GM23338 (cell line): ENCODE measurements at regions not wholly inside any gene's neighbourhood (a gene's known extent, or its start where the extent isn't known, plus 50 kb on each side); places are given as distances from the start of the nearest gene placed in this dataset.

Source experiments
- ATAC-seq: fragments of 200-7000 bp; cut with Tn5 transposase; 3 replicates; pipeline ENCODE4 v1.9.1; 2020
- DNase-seq: peaks from one replicate; pipeline ENCODE4 v3.0.0-alpha.2; 2015; ENCODE audit warnings: low spot score
- H2AFZ ChIP-seq: fragments of 200-600 bp; sonication (generic); 2 replicates; pipeline ENCODE4 v1.8.0; 2016; ENCODE audit warnings: antibody characterized with exemption, mild to moderate bottlenecking, moderate library complexity
- H3F3A ChIP-seq: fragments of 200-600 bp; sonication (generic); replicated peaks from 2 replicates; pipeline ENCODE4 v1.8.0; 2017; ENCODE audit warnings: antibody characterized with exemption, mixed run types, low read depth
- H3K27ac ChIP-seq: fragments of 200-600 bp; sonication (generic); 2 replicates; pipeline ENCODE4 v1.6.1; 2016; ENCODE audit warnings: low read depth
- H3K27me3 ChIP-seq: fragments of 200-600 bp; sonication (generic); 2 replicates; pipeline ENCODE4 v1.8.0; 2016; ENCODE audit warnings: mild to moderate bottlenecking, mixed run types, moderate library complexity; ENCODE audit not compliant: insufficient read depth
- H3K36me3 ChIP-seq: fragments of 200-600 bp; sonication (generic); 2 replicates; pipeline ENCODE4 v1.8.0; 2016; ENCODE audit warnings: mild to moderate bottlenecking; ENCODE audit not compliant: insufficient read depth
- H3K4me1 ChIP-seq: fragments of 200-600 bp; sonication (generic); 2 replicates; pipeline ENCODE4 v1.8.0; 2016; ENCODE audit warnings: mild to moderate bottlenecking, moderate library complexity; ENCODE audit not compliant: insufficient read depth
- H3K4me2 ChIP-seq: fragments of 200-600 bp; sonication (generic); 2 replicates; pipeline ENCODE4 v1.7.1; 2017; ENCODE audit warnings: mixed run types
- H3K4me3 ChIP-seq: fragments of 200-600 bp; sonication (generic); 2 replicates; pipeline ENCODE4 v1.6.1; 2016; ENCODE audit warnings: mixed run types
- H3K79me2 ChIP-seq: fragments of 200-600 bp; sonication (generic); replicated peaks from 2 replicates; pipeline ENCODE4 v1.8.0; 2017; ENCODE audit warnings: mild to moderate bottlenecking; ENCODE audit not compliant: insufficient read depth
- H3K9me2 ChIP-seq: fragments of 200-600 bp; sonication (generic); 2 replicates; pipeline ENCODE4 v1.8.0; 2017; ENCODE audit not compliant: insufficient read depth
- H4K20me1 ChIP-seq: fragments of 200-600 bp; sonication (generic); replicated peaks from 2 replicates; pipeline ENCODE4 v1.8.0; 2017; ENCODE audit warnings: mild to moderate bottlenecking; ENCODE audit not compliant: insufficient read depth
- H3K27ac Mint-ChIP-seq: 2 replicates; pipeline ENCODE4 v1.8.0; 2020; ENCODE audit warnings: inconsistent platforms, mild to moderate bottlenecking, moderate library complexity, mixed read lengths
- H3K27me3 Mint-ChIP-seq: 3 replicates; pipeline ENCODE4 v1.8.0; 2022; ENCODE audit warnings: low read depth, mild to moderate bottlenecking, moderate library complexity, mixed read lengths, inconsistent platforms; ENCODE audit not compliant: insufficient read depth, poor library complexity
- H3K36me3 Mint-ChIP-seq: 3 replicates; pipeline ENCODE4 v1.8.0; 2021; ENCODE audit warnings: low read depth, mild to moderate bottlenecking, inconsistent platforms, moderate library complexity, mixed read lengths
- H3K4me1 Mint-ChIP-seq: 3 replicates; pipeline ENCODE4 v1.8.0; 2020; ENCODE audit warnings: mild to moderate bottlenecking, inconsistent platforms, mixed read lengths
- H3K4me3 Mint-ChIP-seq: 3 replicates; pipeline ENCODE4 v1.8.0; 2021; ENCODE audit warnings: moderate library complexity, mild to moderate bottlenecking, inconsistent platforms, mixed read lengths
- H3K9me3 Mint-ChIP-seq: 3 replicates; pipeline ENCODE4 v1.8.0; 2020; ENCODE audit warnings: moderate library complexity, mild to moderate bottlenecking, inconsistent platforms, mixed read lengths
- CREB1 ChIP-seq: fragments of 250-450 bp; sonication (Bioruptor Pico); IDR thresholded peaks from 2 replicates; pipeline ENCODE4 v1.5.0; 2020; ENCODE audit warnings: low read depth, mild to moderate bottlenecking, moderate library complexity
- EZH2 ChIP-seq: fragments of 200-600 bp; sonication (generic); IDR thresholded peaks from one replicate; pipeline ENCODE4 v1.8.0; 2017; ENCODE audit warnings: antibody characterized with exemption, mild to moderate bottlenecking, low read depth; ENCODE audit not compliant: unreplicated experiment
- EZH2phosphoT487 ChIP-seq: fragments of 200-600 bp; sonication (generic); IDR thresholded peaks from one replicate; pipeline ENCODE4 v1.8.1; 2018; ENCODE audit warnings: antibody characterized with exemption; ENCODE audit not compliant: unreplicated experiment
- JUNB ChIP-seq: IDR thresholded peaks from one replicate; pipeline ENCODE4 v1.6.1; 2016; ENCODE audit warnings: antibody characterized with exemption; ENCODE audit not compliant: unreplicated experiment
- NANOG ChIP-seq: IDR thresholded peaks from 2 replicates; pipeline ENCODE4 v1.6.1; 2016; ENCODE audit warnings: antibody characterized with exemption, borderline replicate concordance
- POLR2AphosphoS5 ChIP-seq: IDR thresholded peaks from 2 replicates; pipeline ENCODE4 v1.6.1; 2016; ENCODE audit warnings: antibody characterized with exemption, low read depth
- STAT1 ChIP-seq: IDR thresholded peaks from one replicate; pipeline ENCODE4 v1.6.1; 2016; ENCODE audit warnings: antibody characterized with exemption; ENCODE audit not compliant: unreplicated experiment
- ZNF114 ChIP-seq: fragments of 250-450 bp; sonication (Bioruptor Pico); IDR thresholded peaks from 2 replicates; pipeline ENCODE4 v1.5.0; 2020; ENCODE audit warnings: mild to moderate bottlenecking, moderate library complexity
- TF ChIP-seq, protein P1 (sequence below): fragments of 250-450 bp; sonication (Bioruptor Pico); IDR thresholded peaks from 2 replicates; pipeline ENCODE4 v1.5.0; 2020; ENCODE audit warnings: mild to moderate bottlenecking, moderate library complexity
- TF ChIP-seq, protein P2 (sequence below): IDR thresholded peaks from one replicate; pipeline ENCODE4 v1.6.1; 2018; ENCODE audit warnings: antibody characterized with exemption; ENCODE audit not compliant: unreplicated experiment
- TF ChIP-seq, protein P3 (sequence below), 2 experiments: fragments of 200-600 bp in 1 of 2; sonication (generic) in 1 of 2; conservative IDR thresholded peaks; 2 replicates each; pipeline versions ENCODE4 v1.5.1 to v1.6.1; 2016 to 2017; ENCODE audit warnings: antibody characterized with exemption in 2 of 2, low read depth in 2 of 2, mild to moderate bottlenecking in 2 of 2, moderate library complexity in 1 of 2

DNA sequence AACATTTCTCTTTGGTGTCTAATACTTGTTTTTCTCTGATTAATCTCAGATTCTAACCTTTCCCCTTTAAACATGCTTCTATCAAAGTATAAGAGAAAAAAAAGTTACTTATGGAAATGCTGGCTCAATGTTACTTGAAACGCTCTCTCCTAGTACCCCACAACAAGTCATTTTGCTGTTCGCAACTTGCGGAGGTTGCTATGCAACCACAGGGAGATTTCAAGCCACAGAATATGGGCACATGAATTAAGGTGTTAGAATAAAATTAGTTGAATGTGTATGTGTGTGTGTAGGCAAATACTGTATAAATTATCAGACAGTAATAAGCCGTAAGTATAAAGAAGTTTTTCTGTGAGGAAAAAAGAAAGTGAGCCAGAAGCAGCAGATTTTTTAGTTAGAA, 80.6 kb downstream of the CCDC59 start:
- Mint-ChIP-seq H3K36me3 (peaks cover 20% of the 10 kb centered on the region; the same call in 2 of the 3 replicates), H3K27me3 (no peaks in the 10 kb centered on the region), H3K27ac (no peak overlapping the region), H3K4me3 (no peak overlapping the region), H3K4me1 (no peaks in the 10 kb centered on the region), H3K9me3 (peaks cover 28% of the 10 kb centered on the region)
- Histone ChIP-seq H3K4me3 (no peak overlapping the region), H3K79me2 (no peaks in the 10 kb centered on the region), H3F3A (no peaks in the 10 kb centered on the region), H3K4me1 (no peaks in the 10 kb centered on the region), H3K36me3 (peaks cover 2% of the 10 kb centered on the region; the same call in 1 of the 2 replicates), H3K9me2 (no peaks in the 10 kb centered on the region), H3K4me2 (no peak overlapping the region), H3K27ac (no peak overlapping the region), H2AFZ (no peak overlapping the region), H3K27me3 (no peaks in the 10 kb centered on the region), H4K20me1 (no peaks in the 10 kb centered on the region)
- TF ChIP-seq ZNF114 (CRISPR knock-in tag) (no peak), CREB1 (CRISPR knock-in tag) (no peak), EZH2 (no peak), EZH2phosphoT487 (no peak), POLR2AphosphoS5 (no peak), JUNB (no peak), STAT1 (no peak), NANOG (no peak)
- TF ChIP-seq, protein P1, sequence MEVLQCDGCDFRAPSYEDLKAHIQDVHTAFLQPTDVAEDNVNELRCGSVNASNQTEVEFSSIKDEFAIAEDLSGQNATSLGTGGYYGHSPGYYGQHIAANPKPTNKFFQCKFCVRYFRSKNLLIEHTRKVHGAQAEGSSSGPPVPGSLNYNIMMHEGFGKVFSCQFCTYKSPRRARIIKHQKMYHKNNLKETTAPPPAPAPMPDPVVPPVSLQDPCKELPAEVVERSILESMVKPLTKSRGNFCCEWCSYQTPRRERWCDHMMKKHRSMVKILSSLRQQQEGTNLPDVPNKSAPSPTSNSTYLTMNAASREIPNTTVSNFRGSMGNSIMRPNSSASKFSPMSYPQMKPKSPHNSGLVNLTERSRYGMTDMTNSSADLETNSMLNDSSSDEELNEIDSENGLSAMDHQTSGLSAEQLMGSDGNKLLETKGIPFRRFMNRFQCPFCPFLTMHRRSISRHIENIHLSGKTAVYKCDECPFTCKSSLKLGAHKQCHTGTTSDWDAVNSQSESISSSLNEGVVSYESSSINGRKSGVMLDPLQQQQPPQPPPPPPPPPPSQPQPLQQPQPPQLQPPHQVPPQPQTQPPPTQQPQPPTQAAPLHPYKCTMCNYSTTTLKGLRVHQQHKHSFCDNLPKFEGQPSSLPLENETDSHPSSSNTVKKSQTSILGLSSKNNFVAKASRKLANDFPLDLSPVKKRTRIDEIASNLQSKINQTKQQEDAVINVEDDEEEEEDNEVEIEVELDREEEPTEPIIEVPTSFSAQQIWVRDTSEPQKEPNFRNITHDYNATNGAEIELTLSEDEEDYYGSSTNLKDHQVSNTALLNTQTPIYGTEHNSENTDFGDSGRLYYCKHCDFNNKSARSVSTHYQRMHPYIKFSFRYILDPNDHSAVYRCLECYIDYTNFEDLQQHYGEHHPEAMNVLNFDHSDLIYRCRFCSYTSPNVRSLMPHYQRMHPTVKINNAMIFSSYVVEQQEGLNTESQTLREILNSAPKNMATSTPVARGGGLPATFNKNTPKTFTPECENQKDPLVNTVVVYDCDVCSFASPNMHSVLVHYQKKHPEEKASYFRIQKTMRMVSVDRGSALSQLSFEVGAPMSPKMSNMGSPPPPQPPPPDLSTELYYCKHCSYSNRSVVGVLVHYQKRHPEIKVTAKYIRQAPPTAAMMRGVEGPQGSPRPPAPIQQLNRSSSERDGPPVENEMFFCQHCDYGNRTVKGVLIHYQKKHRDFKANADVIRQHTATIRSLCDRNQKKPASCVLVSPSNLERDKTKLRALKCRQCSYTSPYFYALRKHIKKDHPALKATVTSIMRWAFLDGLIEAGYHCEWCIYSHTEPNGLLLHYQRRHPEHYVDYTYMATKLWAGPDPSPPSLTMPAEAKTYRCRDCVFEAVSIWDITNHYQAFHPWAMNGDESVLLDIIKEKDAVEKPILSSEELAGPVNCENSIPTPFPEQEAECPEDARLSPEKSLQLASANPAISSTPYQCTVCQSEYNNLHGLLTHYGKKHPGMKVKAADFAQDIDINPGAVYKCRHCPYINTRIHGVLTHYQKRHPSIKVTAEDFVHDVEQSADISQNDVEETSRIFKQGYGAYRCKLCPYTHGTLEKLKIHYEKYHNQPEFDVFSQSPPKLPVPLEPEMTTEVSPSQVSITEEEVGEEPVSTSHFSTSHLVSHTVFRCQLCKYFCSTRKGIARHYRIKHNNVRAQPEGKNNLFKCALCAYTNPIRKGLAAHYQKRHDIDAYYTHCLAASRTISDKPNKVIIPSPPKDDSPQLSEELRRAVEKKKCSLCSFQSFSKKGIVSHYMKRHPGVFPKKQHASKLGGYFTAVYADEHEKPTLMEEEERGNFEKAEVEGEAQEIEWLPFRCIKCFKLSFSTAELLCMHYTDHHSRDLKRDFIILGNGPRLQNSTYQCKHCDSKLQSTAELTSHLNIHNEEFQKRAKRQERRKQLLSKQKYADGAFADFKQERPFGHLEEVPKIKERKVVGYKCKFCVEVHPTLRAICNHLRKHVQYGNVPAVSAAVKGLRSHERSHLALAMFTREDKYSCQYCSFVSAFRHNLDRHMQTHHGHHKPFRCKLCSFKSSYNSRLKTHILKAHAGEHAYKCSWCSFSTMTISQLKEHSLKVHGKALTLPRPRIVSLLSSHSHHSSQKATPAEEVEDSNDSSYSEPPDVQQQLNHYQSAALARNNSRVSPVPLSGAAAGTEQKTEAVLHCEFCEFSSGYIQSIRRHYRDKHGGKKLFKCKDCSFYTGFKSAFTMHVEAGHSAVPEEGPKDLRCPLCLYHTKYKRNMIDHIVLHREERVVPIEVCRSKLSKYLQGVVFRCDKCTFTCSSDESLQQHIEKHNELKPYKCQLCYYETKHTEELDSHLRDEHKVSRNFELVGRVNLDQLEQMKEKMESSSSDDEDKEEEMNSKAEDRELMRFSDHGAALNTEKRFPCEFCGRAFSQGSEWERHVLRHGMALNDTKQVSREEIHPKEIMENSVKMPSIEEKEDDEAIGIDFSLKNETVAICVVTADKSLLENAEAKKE (CRISPR knock-in tag) = no peak
- TF ChIP-seq, protein P2, sequence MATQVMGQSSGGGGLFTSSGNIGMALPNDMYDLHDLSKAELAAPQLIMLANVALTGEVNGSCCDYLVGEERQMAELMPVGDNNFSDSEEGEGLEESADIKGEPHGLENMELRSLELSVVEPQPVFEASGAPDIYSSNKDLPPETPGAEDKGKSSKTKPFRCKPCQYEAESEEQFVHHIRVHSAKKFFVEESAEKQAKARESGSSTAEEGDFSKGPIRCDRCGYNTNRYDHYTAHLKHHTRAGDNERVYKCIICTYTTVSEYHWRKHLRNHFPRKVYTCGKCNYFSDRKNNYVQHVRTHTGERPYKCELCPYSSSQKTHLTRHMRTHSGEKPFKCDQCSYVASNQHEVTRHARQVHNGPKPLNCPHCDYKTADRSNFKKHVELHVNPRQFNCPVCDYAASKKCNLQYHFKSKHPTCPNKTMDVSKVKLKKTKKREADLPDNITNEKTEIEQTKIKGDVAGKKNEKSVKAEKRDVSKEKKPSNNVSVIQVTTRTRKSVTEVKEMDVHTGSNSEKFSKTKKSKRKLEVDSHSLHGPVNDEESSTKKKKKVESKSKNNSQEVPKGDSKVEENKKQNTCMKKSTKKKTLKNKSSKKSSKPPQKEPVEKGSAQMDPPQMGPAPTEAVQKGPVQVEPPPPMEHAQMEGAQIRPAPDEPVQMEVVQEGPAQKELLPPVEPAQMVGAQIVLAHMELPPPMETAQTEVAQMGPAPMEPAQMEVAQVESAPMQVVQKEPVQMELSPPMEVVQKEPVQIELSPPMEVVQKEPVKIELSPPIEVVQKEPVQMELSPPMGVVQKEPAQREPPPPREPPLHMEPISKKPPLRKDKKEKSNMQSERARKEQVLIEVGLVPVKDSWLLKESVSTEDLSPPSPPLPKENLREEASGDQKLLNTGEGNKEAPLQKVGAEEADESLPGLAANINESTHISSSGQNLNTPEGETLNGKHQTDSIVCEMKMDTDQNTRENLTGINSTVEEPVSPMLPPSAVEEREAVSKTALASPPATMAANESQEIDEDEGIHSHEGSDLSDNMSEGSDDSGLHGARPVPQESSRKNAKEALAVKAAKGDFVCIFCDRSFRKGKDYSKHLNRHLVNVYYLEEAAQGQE = no peak
- TF ChIP-seq, protein P3, sequence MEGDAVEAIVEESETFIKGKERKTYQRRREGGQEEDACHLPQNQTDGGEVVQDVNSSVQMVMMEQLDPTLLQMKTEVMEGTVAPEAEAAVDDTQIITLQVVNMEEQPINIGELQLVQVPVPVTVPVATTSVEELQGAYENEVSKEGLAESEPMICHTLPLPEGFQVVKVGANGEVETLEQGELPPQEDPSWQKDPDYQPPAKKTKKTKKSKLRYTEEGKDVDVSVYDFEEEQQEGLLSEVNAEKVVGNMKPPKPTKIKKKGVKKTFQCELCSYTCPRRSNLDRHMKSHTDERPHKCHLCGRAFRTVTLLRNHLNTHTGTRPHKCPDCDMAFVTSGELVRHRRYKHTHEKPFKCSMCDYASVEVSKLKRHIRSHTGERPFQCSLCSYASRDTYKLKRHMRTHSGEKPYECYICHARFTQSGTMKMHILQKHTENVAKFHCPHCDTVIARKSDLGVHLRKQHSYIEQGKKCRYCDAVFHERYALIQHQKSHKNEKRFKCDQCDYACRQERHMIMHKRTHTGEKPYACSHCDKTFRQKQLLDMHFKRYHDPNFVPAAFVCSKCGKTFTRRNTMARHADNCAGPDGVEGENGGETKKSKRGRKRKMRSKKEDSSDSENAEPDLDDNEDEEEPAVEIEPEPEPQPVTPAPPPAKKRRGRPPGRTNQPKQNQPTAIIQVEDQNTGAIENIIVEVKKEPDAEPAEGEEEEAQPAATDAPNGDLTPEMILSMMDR (conservative IDR thresholded peaks at IDR 0.05; ENCODE audit: low read depth in 2 of 2) = no peak
- ATAC-seq = no peak
- DNase-seq = no peak
